Activated CD4-positive, alpha-beta T cell treated with anti-CD3 and anti-CD28 coated beads, Interleukin-2, Interleukin-4, amounts not matched to agents 100 ng/mL and 50 ng/mL, durations not matched to agents 16 hours and 8 hours (primary cell): ENCODE measurements at regions not wholly inside any gene's neighbourhood (a gene's known extent, or its start where the extent isn't known, plus 50 kb on each side); places are given as distances from the start of the nearest gene placed in this dataset.
"Not testable (repeated sequence)": the region's sequence is repeated elsewhere in the genome, so short reads cannot be mapped to it uniquely, and the experiment has no call there.

Experiments
- DNase-seq: peaks from one replicate; pipeline ENCODE4 v3.0.0-alpha.2; 2020; ENCODE audit warnings: low spot score

GRCh38 chr9:94472806-94473360 lies 82.0 kb upstream of the PCAT7 start:
- no peak for DNase-seq

- DNase-seq: no peak
Observed at GRCh38 chr9:94478755-94479730, 75.8 kb upstream of the PCAT7 start.

GRCh38 chr9:94479757-94480156 lies 75.1 kb upstream of the PCAT7 start:
- no peak for DNase-seq

GRCh38 chr9:94480205-94480604 lies 74.7 kb upstream of the PCAT7 start:
- no peak for DNase-seq

- DNase-seq: no peak
Observed at GRCh38 chr9:94482110-94482509, 72.8 kb upstream of the PCAT7 start.

GRCh38 chr9:94490465-94490864 lies 64.4 kb upstream of the PCAT7 start:
- no peak for DNase-seq

GRCh38 chr9:94492125-94492524 lies 62.8 kb upstream of the PCAT7 start:
- not testable (repeated sequence) for DNase-seq

GRCh38 chr9:94498801-94499453 lies 56.0 kb upstream of the PCAT7 start:
- no peak for DNase-seq

GRCh38 chr9:94504358-94504757 lies 50.5 kb upstream of the PCAT7 start:
- DNase-seq: no peak
